KG1 (cell line): ENCODE measurements at regions not wholly inside any gene's neighbourhood (a gene's known extent, or its start where the extent isn't known, plus 50 kb on each side); places are given as distances from the start of the nearest gene placed in this dataset.
"Not testable (repeated sequence)": the region's sequence is repeated elsewhere in the genome, so short reads cannot be mapped to it uniquely, and the experiment has no call there.

Experiments
- DNase-seq: peaks from one replicate; lab custom pipeline; 2025; lab: John Stamatoyannopoulos, UW

- DNase-seq, result no peak
Measured at GRCh38 chr13:44887515-44887914, 101.8 kb downstream of the NUFIP1 start.

GRCh38 chr13:44884076-44884729, 105.1 kb downstream of the NUFIP1 start:
- DNase-seq, result no peak

GRCh38 chr13:44879452-44880058, 109.7 kb downstream of the NUFIP1 start:
- peak; percentile 7 for DNase-seq

- DNase-seq, result no peak
Measured at GRCh38 chr13:44876782-44877324, 112.4 kb downstream of the NUFIP1 start.

GRCh38 chr13:44874886-44875630, 114.2 kb downstream of the NUFIP1 start:
- DNase-seq, result no peak

- no peak for DNase-seq
Measured at GRCh38 chr13:44874176-44874575, 115.1 kb downstream of the NUFIP1 start.

- DNase-seq, result no peak
Measured at GRCh38 chr13:44873461-44873860, 115.8 kb downstream of the NUFIP1 start.

GRCh38 chr13:44872751-44873150, 116.5 kb downstream of the NUFIP1 start:
- no peak for DNase-seq

- no peak for DNase-seq
Measured at GRCh38 chr13:44870456-44870929, 118.8 kb downstream of the NUFIP1 start.

GRCh38 chr13:44869167-44869566, 120.1 kb downstream of the NUFIP1 start:
- no peak for DNase-seq

- no peak for DNase-seq
Measured at GRCh38 chr13:44868397-44868796, 120.9 kb downstream of the NUFIP1 start.

- DNase-seq, result no peak
Measured at GRCh38 chr13:44867825-44868224, 121.4 kb downstream of the NUFIP1 start.

GRCh38 chr13:44866411-44866911, 122.8 kb downstream of the NUFIP1 start:
- no peak for DNase-seq

- DNase-seq, result no peak
Measured at GRCh38 chr13:44865722-44866410, 123.4 kb downstream of the NUFIP1 start.

- DNase-seq, result not testable (repeated sequence)
Measured at GRCh38 chr13:44863641-44864040, 125.6 kb downstream of the NUFIP1 start.

- DNase-seq, result no peak
Measured at GRCh38 chr13:44860454-44860853, 128.8 kb downstream of the NUFIP1 start.

- no peak for DNase-seq
Measured at GRCh38 chr13:44857736-44858135, 131.5 kb downstream of the NUFIP1 start.

GRCh38 chr13:44857061-44857460, 132.2 kb downstream of the NUFIP1 start:
- DNase-seq, result no peak

GRCh38 chr13:44855860-44856259, 133.4 kb downstream of the NUFIP1 start:
- no peak for DNase-seq

GRCh38 chr13:44854313-44855060, 134.8 kb downstream of the NUFIP1 start:
- no peak for DNase-seq

GRCh38 chr13:44853641-44854040, 135.6 kb downstream of the NUFIP1 start:
- DNase-seq, result no peak
